ENCODE measurements at regions not wholly inside any gene's neighbourhood (a gene's known extent, or its start where the extent isn't known, plus 50 kb on each side); places are given as distances from the start of the nearest gene placed in this dataset.

DNA sequence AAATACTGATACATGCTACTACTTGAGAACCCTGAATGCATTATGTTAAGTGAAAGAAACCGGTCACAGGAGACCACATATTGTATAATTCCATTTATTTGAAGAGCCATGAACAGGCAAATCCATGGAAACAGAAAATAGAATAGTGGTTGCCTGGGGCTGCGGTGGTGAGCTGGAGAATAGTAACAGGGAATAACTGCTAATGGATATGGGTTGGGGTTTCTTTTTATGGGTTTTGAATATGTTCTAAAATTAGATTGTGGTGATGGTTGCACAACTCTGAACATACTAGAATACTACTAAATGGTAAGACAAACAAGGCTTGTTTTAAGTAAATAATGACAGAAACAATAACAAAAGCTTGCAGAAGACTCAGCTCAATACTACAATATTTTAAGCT is 293.0 kb downstream of the BTG1 start:
- DNase-seq, result no peak
- no peaks in the 10 kb centered on the region for H3K36me3 Mint-ChIP-seq (ENCODE audit: low read depth)
- H3K4me1 Mint-ChIP-seq, result peaks cover 4% of the 10 kb centered on the region
- no peaks in the 10 kb centered on the region for H3K9me3 Mint-ChIP-seq
- H3K4me3 Mint-ChIP-seq, result no peak overlapping the region
- ChIA-PET POLR2A (interaction anchor here (0.7 kb wide), 1 partner anchor 119 kb away, joined by 6 read pairs; no protein-coding TSS in a partner anchor), CTCF (interaction anchor here (1.3 kb wide), 1 partner anchor 16 kb away, joined by 4 read pairs; no protein-coding TSS in a partner anchor)
- no peaks in the 10 kb centered on the region for H3K27me3 Mint-ChIP-seq
- no peak overlapping the region for H3K27ac Mint-ChIP-seq

DNA sequence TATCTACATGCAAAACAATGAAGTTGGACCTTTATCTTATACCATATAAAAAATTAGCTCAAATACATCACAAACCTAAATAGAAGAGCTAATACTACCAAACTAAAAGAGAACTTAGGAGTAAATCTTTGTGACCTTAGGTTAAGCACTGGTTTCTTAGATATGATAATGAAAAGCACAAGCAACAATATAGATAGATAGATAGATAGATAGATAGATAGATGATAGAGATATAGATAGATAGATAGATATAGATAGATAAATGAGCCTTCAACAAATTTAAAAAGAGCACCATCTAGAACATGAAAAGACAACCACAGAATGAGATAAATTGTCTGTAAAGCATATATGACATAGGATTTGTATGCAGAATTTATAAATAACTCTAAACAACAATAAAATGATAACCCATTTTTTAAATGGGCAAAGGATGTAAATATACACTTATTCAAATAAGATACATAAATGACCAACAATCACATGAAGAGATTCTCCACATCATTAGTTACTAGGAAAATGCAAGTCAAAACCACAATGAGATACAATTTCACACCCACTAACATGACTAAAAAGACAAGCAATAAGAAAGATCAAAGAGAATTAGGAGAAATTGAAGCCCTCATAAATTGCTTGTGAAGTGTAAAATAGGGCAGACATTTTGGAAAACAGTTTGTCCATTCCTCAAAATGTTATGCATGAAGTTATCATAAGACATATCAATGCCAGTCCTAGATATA is 293.7 kb downstream of the BTG1 start:
- DNase-seq, result no peak
- CTCF ChIA-PET, result interaction anchor here (0.6 kb wide), 1 partner anchor 56 kb away, joined by 4 read pairs; no protein-coding TSS in a partner anchor

DNA sequence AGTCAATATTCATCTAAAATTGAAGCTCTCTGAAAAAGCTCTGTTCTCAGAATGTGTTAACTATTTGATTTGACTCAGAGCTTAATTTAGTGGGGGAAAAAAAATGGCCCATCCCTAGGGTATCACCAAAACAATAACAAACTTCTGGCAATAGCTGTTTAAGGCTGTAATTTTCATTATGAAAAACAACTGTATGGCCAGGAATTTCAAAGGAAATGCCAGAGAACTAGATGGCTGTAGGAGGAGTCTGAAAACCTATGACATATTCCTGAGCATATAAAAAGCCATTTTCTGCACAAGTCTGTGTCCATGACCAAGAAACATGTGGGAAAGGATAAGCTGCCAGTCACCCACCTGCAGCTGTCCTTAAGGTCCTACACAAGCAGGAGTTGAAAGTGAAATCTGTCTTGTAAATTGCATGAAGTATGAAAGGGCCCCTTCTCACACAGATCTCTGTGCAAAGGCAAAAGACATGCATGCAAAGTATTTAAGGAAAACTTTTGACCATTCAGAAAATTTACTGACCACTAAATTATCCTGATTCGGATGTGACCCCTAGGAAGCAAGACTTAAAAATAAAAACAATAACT is 299.1 kb downstream of the BTG1 start:
- H3K9me3 Mint-ChIP-seq, result peaks cover 17% of the 10 kb centered on the region
- no peak for DNase-seq
- H3K4me3 Mint-ChIP-seq, result no peak overlapping the region
- no peak overlapping the region for H3K27ac Mint-ChIP-seq
- no peaks in the 10 kb centered on the region for H3K36me3 Mint-ChIP-seq (ENCODE audit: low read depth)
- no peaks in the 10 kb centered on the region for H3K4me1 Mint-ChIP-seq
- ChIA-PET CTCF (interaction anchor here (1.3 kb wide), 2 partner anchors 19 to 310 kb away, joined by 3 to 4 read pairs; no protein-coding TSS in a partner anchor), POLR2A (interaction anchor here (0.6 kb wide), 1 partner anchor 28 kb away, joined by 3 read pairs; no protein-coding TSS in a partner anchor)
- no peaks in the 10 kb centered on the region for H3K27me3 Mint-ChIP-seq

More for the DNA sequence above, 293.7 kb downstream of the BTG1 start:
- POLR2A ChIA-PET, result no interaction called here
- Mint-ChIP-seq H3K27ac (no peak overlapping the region), H3K36me3 (ENCODE audit: low read depth) (no peaks in the 10 kb centered on the region), H3K9me3 (no peaks in the 10 kb centered on the region), H3K27me3 (no peaks in the 10 kb centered on the region), H3K4me3 (no peak overlapping the region), H3K4me1 (peaks cover 4% of the 10 kb centered on the region)

DNA sequence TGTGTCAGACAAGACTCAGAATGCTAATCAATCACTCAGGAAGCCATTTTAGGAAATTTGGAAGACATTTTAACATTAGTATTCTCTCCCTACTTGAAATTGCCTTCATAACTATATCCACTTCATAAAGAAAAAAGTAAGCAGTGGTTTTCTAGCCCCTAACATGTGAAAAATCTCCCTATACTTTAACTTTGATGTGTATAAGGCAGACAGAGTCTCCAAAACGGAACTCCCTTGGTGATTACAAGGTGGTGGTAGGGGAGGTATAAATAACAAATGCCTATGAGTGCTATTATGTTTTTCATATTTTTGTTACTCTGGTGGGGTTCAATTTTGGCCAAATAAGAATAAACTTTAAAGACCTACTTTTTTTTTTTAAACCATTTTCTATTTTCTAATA is 300.3 kb downstream of the BTG1 start:
- H3K27ac Mint-ChIP-seq, result no peak overlapping the region
- no peak overlapping the region for H3K4me3 Mint-ChIP-seq
- POLR2A ChIA-PET, result no interaction called here
- no peaks in the 10 kb centered on the region for H3K27me3 Mint-ChIP-seq
- H3K4me1 Mint-ChIP-seq, result no peaks in the 10 kb centered on the region
- H3K36me3 Mint-ChIP-seq (ENCODE audit: low read depth), result no peaks in the 10 kb centered on the region
- CTCF ChIA-PET, result interaction anchor here (1.1 kb wide), 1 partner anchor 110 kb away, joined by 3 read pairs; no protein-coding TSS in a partner anchor
- H3K9me3 Mint-ChIP-seq, result peaks cover 19% of the 10 kb centered on the region
- no peak for DNase-seq

DNA sequence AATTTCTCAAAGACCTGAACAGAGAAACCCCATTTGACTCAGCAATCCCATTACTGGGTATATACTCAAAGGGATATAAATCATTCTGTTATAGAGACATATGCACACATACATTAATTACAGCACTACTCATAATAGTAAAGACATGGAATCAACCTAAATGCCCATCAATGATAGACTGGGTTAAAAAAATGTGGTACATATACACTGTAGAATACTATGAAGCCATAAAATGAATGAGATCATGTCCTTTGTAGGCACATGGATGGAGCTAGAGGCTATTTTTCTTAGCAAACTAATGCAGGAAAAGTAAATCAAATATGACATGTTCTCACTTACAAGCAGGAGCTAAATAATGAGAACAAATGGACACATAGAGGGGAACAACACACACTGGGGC is 303.8 kb downstream of the BTG1 start:
- Mint-ChIP-seq H3K36me3 (ENCODE audit: low read depth) (no peaks in the 10 kb centered on the region), H3K4me3 (no peak overlapping the region), H3K27ac (no peak overlapping the region), H3K9me3 (peaks cover 28% of the 10 kb centered on the region), H3K27me3 (no peaks in the 10 kb centered on the region), H3K4me1 (no peaks in the 10 kb centered on the region)
- ChIA-PET POLR2A (no interaction called here), CTCF (interaction anchor here (1.1 to 2.3 kb wide), 2 partner anchors 14 to 15 kb away, joined by 4 to 9 read pairs; no protein-coding TSS in a partner anchor)
- no peak for DNase-seq

DNA sequence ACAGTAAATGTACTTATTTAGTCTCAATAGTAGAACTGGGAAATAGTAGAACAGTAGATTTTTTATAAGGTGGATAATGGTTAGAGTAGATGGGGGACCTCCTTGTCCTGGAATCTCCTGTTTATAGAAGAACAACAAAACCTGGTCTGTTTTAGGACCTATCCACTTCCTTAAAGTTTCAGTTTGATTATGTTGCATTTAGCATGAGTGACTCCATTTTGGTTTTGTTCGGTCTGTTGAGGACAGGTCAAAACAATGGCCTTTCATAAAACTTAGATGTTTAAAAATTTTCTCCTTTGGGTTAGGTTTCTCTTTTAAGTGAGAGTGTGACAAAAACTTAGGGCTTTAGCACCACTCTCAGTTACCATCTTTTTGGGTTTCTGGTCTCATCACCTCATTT is 308.9 kb downstream of the BTG1 start:
- ChIA-PET CTCF (no interaction called here), POLR2A (no interaction called here)
- Mint-ChIP-seq H3K27ac (no peak overlapping the region), H3K4me1 (peaks cover 5% of the 10 kb centered on the region), H3K27me3 (no peaks in the 10 kb centered on the region), H3K9me3 (peaks cover 14% of the 10 kb centered on the region), H3K36me3 (ENCODE audit: low read depth) (no peaks in the 10 kb centered on the region), H3K4me3 (no peak overlapping the region)
- DNase-seq, result no peak

DNA sequence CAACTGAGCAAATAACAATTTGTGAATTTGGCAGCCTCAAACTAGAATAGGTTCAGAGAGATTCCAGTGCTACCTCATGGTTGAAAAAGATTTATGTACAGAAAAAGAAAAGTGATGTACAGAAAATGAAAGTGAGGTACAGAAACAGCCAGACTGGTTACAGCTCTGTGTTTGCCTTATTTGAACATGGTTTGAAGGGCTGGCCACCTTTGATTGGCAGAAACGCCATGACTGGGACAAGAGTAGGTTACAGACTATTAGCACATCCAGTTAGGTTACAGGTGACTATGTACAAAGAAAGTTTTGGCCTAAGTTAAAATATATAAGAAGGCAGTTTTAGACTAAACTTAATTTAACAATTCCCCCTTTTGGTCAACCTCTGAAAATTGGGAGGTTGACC is 309.4 kb downstream of the BTG1 start:
- H3K4me3 Mint-ChIP-seq, result no peak overlapping the region
- no peak for DNase-seq
- peaks cover 5% of the 10 kb centered on the region for H3K4me1 Mint-ChIP-seq
- H3K36me3 Mint-ChIP-seq (ENCODE audit: low read depth), result no peaks in the 10 kb centered on the region
- ChIA-PET POLR2A (no interaction called here), CTCF (no interaction called here)
- no peak overlapping the region for H3K27ac Mint-ChIP-seq
- H3K27me3 Mint-ChIP-seq, result no peaks in the 10 kb centered on the region
- H3K9me3 Mint-ChIP-seq, result peaks cover 11% of the 10 kb centered on the region

DNA sequence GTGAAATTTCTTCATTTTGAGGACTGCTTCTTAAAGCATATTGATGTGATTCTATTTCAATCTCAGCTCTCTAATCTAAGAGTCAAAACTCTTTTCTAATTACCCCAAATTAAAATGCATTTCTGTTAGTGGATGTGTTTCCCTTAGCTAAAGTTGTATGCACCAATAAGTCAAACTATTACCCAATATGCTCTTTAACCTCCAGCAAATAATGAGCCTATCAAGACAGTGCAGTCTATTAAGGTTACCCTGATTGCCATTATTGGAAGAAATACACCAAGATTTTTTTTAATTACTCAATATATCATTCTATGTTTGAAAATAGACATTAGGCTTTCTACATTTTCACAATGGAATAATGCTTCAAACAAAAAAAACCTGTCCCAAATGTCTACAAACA is 310.0 kb downstream of the BTG1 start:
- no peaks in the 10 kb centered on the region for H3K27me3 Mint-ChIP-seq
- H3K27ac Mint-ChIP-seq, result no peak overlapping the region
- H3K36me3 Mint-ChIP-seq (ENCODE audit: low read depth), result no peaks in the 10 kb centered on the region
- H3K9me3 Mint-ChIP-seq, result peaks cover 11% of the 10 kb centered on the region
- ChIA-PET POLR2A (no interaction called here), CTCF (no interaction called here)
- no peak overlapping the region for H3K4me3 Mint-ChIP-seq
- no peak for DNase-seq
- H3K4me1 Mint-ChIP-seq, result peaks cover 5% of the 10 kb centered on the region

DNA sequence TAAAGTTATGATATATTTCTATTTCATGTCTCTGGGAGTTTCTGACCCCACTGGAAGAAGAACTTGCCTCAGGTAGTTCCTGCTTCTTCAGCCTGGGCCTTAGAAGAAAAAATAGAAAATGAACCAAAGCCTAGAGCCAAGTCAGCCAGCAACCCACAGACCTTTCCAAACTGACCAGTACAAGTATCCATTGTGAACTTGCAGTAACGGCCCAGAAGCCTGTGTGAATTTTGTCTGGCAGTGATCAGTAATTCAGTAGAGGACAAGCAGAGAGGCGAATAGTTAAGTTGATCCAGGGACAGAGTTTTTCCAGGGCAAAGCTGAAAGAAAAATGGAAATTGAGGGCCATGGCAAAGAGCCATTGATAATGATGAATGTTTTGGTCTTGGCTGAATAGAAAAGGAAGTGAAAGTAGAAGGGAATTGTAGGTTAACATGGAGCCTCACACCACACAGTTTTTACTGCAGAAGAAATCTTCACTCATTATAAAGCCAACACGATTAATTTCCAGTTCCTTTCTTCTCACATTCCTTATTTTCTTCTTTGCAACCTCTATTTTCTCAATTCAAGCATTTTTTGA is 311.8 kb downstream of the BTG1 start:
- peaks cover 5% of the 10 kb centered on the region for H3K4me1 Mint-ChIP-seq
- H3K36me3 Mint-ChIP-seq (ENCODE audit: low read depth), result no peaks in the 10 kb centered on the region
- ChIA-PET POLR2A (no interaction called here), CTCF (no interaction called here)
- no peaks in the 10 kb centered on the region for H3K27me3 Mint-ChIP-seq
- DNase-seq, result no peak
- H3K4me3 Mint-ChIP-seq, result no peak overlapping the region
- H3K27ac Mint-ChIP-seq, result no peak overlapping the region
- peaks cover 11% of the 10 kb centered on the region for H3K9me3 Mint-ChIP-seq

DNA sequence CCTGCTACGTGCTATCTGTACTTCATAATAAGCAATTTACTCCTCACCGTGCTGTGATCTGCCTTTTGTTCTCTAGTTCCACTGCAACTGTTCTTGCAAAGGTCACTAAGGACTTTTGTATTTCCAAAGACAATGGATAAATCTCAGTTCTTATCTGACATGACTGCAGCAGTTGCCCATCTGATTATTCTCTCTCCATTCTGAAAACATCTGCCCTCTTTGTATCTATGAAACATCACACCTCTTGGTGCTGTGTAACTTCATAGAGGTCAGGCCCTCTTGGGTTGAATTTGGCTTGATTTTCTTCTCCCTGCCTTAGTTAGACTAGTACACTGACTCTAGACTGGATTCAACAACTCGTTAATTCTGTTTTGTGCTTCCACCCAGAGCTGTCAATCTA is 319.6 kb downstream of the BTG1 start:
- H3K4me1 Mint-ChIP-seq, result no peaks in the 10 kb centered on the region
- CTCF ChIA-PET, result interaction anchor here (2.1 kb wide), 1 partner anchor 14 kb away, joined by 5 read pairs; no protein-coding TSS in a partner anchor

DNA sequence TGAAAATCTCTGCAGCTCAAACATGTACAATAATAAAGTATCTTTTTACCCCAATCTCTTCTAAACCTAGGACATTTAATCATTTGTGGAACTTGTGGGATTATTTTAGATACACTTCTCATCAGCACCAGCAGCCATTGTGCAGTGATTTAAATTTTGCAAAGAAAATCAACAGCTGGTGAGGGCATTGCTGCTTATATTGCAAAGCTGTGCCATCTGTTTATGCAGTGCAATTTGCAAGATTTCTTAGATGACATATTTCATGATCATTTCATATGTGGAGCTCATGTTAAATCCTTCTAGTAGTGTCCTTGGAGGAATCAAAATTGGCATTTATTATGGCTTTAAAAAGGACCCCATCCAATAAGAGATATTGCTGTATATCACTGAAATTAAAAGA is 320.7 kb downstream of the BTG1 start:
- Mint-ChIP-seq H3K27me3 (no peaks in the 10 kb centered on the region), H3K4me3 (no peak overlapping the region), H3K9me3 (peaks cover 4% of the 10 kb centered on the region), H3K27ac (no peak overlapping the region), H3K4me1 (no peaks in the 10 kb centered on the region), H3K36me3 (ENCODE audit: low read depth) (no peaks in the 10 kb centered on the region)
- no peak for DNase-seq
- ChIA-PET POLR2A (no interaction called here), CTCF (interaction anchor here (2.1 kb wide), 1 partner anchor 13 kb away, joined by 5 read pairs; no protein-coding TSS in a partner anchor)

More for the DNA sequence above, 319.6 kb downstream of the BTG1 start:
- POLR2A ChIA-PET, result no interaction called here
- peaks cover 2% of the 10 kb centered on the region for H3K9me3 Mint-ChIP-seq
- H3K4me3 Mint-ChIP-seq, result no peak overlapping the region
- H3K27ac Mint-ChIP-seq, result no peak overlapping the region
- DNase-seq, result no peak
- H3K27me3 Mint-ChIP-seq, result no peaks in the 10 kb centered on the region
- H3K36me3 Mint-ChIP-seq (ENCODE audit: low read depth), result no peaks in the 10 kb centered on the region

DNA sequence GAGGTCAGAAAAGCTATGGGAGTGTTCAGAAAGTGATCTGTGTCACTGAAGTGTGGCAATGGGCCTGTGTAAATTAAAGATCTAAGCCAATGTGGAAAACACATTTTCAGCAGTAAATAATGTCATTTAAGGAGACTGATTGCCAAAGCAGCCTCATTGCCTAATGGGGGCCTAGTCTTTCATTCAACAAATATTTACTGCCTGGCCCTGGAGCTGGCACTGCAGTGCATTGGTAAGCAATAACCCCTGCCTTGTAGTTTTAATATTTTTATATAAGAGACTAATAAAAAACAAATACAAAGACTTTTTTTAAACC is 326.6 kb downstream of the BTG1 start:
- no peak for DNase-seq
- Mint-ChIP-seq H3K4me1 (no peaks in the 10 kb centered on the region), H3K4me3 (no peak overlapping the region), H3K27me3 (no peaks in the 10 kb centered on the region), H3K36me3 (ENCODE audit: low read depth) (no peaks in the 10 kb centered on the region), H3K27ac (no peak overlapping the region), H3K9me3 (peaks cover 5% of the 10 kb centered on the region)
- ChIA-PET POLR2A (no interaction called here), CTCF (interaction anchor here (1.2 to 1.8 kb wide), 2 partner anchors 8 kb away, joined by 4 read pairs; no protein-coding TSS in a partner anchor)

All from activated CD4-positive, alpha-beta T cell treated with anti-CD3 and anti-CD28 coated beads, Interleukin-2, amount 10 ng/mL, durations not matched to agents 7 days and 5 days (primary cell).